Ishikawa (cell line): ENCODE measurements at regions not wholly inside any gene's neighbourhood (a gene's known extent, or its start where the extent isn't known, plus 50 kb on each side); places are given as distances from the start of the nearest gene placed in this dataset.

Experiments
- CEBPB ChIP-seq: IDR thresholded peaks from 2 replicates; pipeline ENCODE4 v1.6.1; 2012
- CREB1 ChIP-seq: IDR thresholded peaks from 2 replicates; pipeline ENCODE4 v1.6.1; 2012; ENCODE audit warnings: low read depth
- EGR1 ChIP-seq: IDR thresholded peaks from 2 replicates; pipeline ENCODE4 v1.6.1; 2012
- EP300 ChIP-seq: IDR thresholded peaks from 2 replicates; pipeline ENCODE4 v1.6.1; 2012; ENCODE audit warnings: borderline replicate concordance
- FOXM1 ChIP-seq: IDR thresholded peaks from 2 replicates; pipeline ENCODE4 v1.6.1; 2012; ENCODE audit warnings: low read depth, borderline replicate concordance
- MAX ChIP-seq: IDR thresholded peaks from 2 replicates; pipeline ENCODE4 v1.6.1; 2012
- NFIC ChIP-seq: IDR thresholded peaks from 2 replicates; pipeline ENCODE4 v1.6.1; 2012
- RAD21 ChIP-seq: IDR thresholded peaks from 2 replicates; pipeline ENCODE4 v1.6.1; 2012; ENCODE audit warnings: low read depth
- REST ChIP-seq: IDR thresholded peaks from 2 replicates; pipeline ENCODE4 v1.6.1; 2012; ENCODE audit warnings: low read depth, mild to moderate bottlenecking
- TAF1 ChIP-seq: IDR thresholded peaks from 2 replicates; pipeline ENCODE4 v1.6.1; 2012; ENCODE audit warnings: low read depth, mild to moderate bottlenecking
- TCF12 ChIP-seq: IDR thresholded peaks from 2 replicates; pipeline ENCODE4 v1.6.1; 2012; ENCODE audit warnings: low read depth
- TEAD4 ChIP-seq: IDR thresholded peaks from 2 replicates; pipeline ENCODE4 v1.6.1; 2012
- USF1 ChIP-seq: IDR thresholded peaks from 2 replicates; pipeline ENCODE4 v1.6.1; 2012
- YY1 ChIP-seq: IDR thresholded peaks from 2 replicates; pipeline ENCODE4 v1.6.1; 2012; ENCODE audit warnings: low read depth
- ZBTB7A ChIP-seq: IDR thresholded peaks from 2 replicates; pipeline ENCODE4 v1.6.1; 2012; ENCODE audit warnings: low read depth

GRCh38 chr4:13865871-13866669 is 238.5 kb upstream of the BOD1L1 start:
- TF ChIP-seq NFIC = no peak
- no peak for TF ChIP-seq TCF12
- no peak for TF ChIP-seq CREB1
- TF ChIP-seq EP300 = no peak
- no peak for TF ChIP-seq MAX
- no peak for TF ChIP-seq YY1
- TF ChIP-seq TAF1 = no peak
- TF ChIP-seq RAD21 = no peak
- TF ChIP-seq EGR1 = no peak
- TF ChIP-seq CEBPB = no peak
- TF ChIP-seq FOXM1 = no peak
- no peak for TF ChIP-seq ZBTB7A
- no peak for TF ChIP-seq TEAD4
- TF ChIP-seq USF1 = no peak
- TF ChIP-seq REST = no peak

GRCh38 chr4:13866881-13867280 is 239.4 kb upstream of the BOD1L1 start:
- no peak for TF ChIP-seq CEBPB

- TF ChIP-seq CEBPB = no peak
- TF ChIP-seq REST = no peak
- TF ChIP-seq FOXM1 = no peak
- TF ChIP-seq RAD21 = no peak
- TF ChIP-seq EGR1 = no peak
- TF ChIP-seq TEAD4 = no peak
Measured at GRCh38 chr4:13872155-13872554, 244.6 kb upstream of the BOD1L1 start.

- TF ChIP-seq TAF1 (no peak), YY1 (no peak), TEAD4 (no peak), FOXM1 (no peak), RAD21 (no peak), EP300 (no peak), CEBPB (no peak)
Measured at GRCh38 chr4:13872955-13873354, 245.4 kb upstream of the BOD1L1 start.

GRCh38 chr4:13875181-13875580 is 247.7 kb upstream of the BOD1L1 start:
- TF ChIP-seq TCF12 (no peak), FOXM1 (no peak), TEAD4 (no peak), TAF1 (no peak)

- TF ChIP-seq EGR1 (no peak), TEAD4 (no peak), EP300 (no peak), REST (no peak)
Measured at GRCh38 chr4:13876131-13876530, 248.6 kb upstream of the BOD1L1 start.
